Hepatocyte (in vitro differentiated cells): ENCODE measurements at regions not wholly inside any gene's neighbourhood (a gene's known extent, or its start where the extent isn't known, plus 50 kb on each side); places are given as distances from the start of the nearest gene placed in this dataset.

Source experiments
- DNase-seq: peaks from one replicate; pipeline ENCODE4 v3.0.0-alpha.2; 2016; ENCODE audit warnings: low spot score
- H2AFZ ChIP-seq: fragments of 200-600 bp; sonication (generic); 2 replicates; pipeline ENCODE4 v1.6.0; 2016; ENCODE audit warnings: antibody characterized with exemption, mild to moderate bottlenecking
- H3K27ac ChIP-seq: fragments of 200-600 bp; sonication (generic); 2 replicates; pipeline ENCODE4 v1.5.1; 2016; ENCODE audit warnings: mild to moderate bottlenecking
- H3K27me3 ChIP-seq: fragments of 200-600 bp; sonication (generic); 2 replicates; pipeline ENCODE4 v1.6.1; 2016
- H3K36me3 ChIP-seq: fragments of 200-600 bp; sonication (generic); replicated peaks from 2 replicates; pipeline ENCODE4 v1.5.1; 2016; ENCODE audit warnings: low read depth; ENCODE audit not compliant: insufficient read depth
- H3K4me1 ChIP-seq: fragments of 200-600 bp; sonication (generic); 2 replicates; pipeline ENCODE4 v1.5.1; 2016; ENCODE audit warnings: mild to moderate bottlenecking, moderate library complexity; ENCODE audit not compliant: insufficient read depth
- H3K4me2 ChIP-seq: fragments of 200-600 bp; sonication (generic); 2 replicates; pipeline ENCODE4 v1.6.0; 2016
- H3K4me3 ChIP-seq: fragments of 200-600 bp; sonication (generic); 2 replicates; pipeline ENCODE4 v1.5.1; 2016; ENCODE audit warnings: mild to moderate bottlenecking
- H3K79me2 ChIP-seq: fragments of 200-600 bp; sonication (generic); 2 replicates; pipeline ENCODE4 v1.6.0; 2017; ENCODE audit warnings: mild to moderate bottlenecking
- H3K9me2 ChIP-seq: fragments of 200-600 bp; sonication (generic); replicated peaks from 2 replicates; pipeline ENCODE4 v1.6.0; 2017; ENCODE audit warnings: mild to moderate bottlenecking; ENCODE audit not compliant: insufficient read depth
- H3K9me3 ChIP-seq: fragments of 200-600 bp; sonication (generic); 2 replicates; pipeline ENCODE4 v1.5.1; 2016; ENCODE audit warnings: low read depth, mild to moderate bottlenecking
- H4K20me1 ChIP-seq: fragments of 200-600 bp; sonication (generic); 2 replicates; pipeline ENCODE4 v1.6.0; 2016; ENCODE audit warnings: mild to moderate bottlenecking; ENCODE audit not compliant: insufficient read depth, poor library complexity, severe bottlenecking
- EZH2 ChIP-seq: fragments of 200-600 bp; sonication (generic); IDR thresholded peaks from 2 replicates; pipeline ENCODE4 v1.6.1; 2016; ENCODE audit warnings: antibody characterized with exemption, mild to moderate bottlenecking, borderline replicate concordance
- EZH2phosphoT487 ChIP-seq: fragments of 200-600 bp; sonication (generic); IDR thresholded peaks from one replicate; pipeline ENCODE4 v1.6.1; 2018; ENCODE audit warnings: antibody characterized with exemption, mild to moderate bottlenecking, low read depth, moderate library complexity; ENCODE audit not compliant: unreplicated experiment, severe bottlenecking
- WGBS: methylation state at CpG from one replicate; pipeline ENCODE4 v1.1.6; 2016; ENCODE audit warnings: low lambda C conversion rate; ENCODE audit errors: missing lambda C conversion rate; 5-methylcytosine and 5-hydroxymethylcytosine counted together
- TF ChIP-seq, protein P1 (sequence below): fragments of 200-600 bp; sonication (generic); IDR thresholded peaks from 2 replicates; pipeline ENCODE4 v1.5.1; 2016; ENCODE audit warnings: antibody characterized with exemption, mild to moderate bottlenecking; ENCODE audit not compliant: poor library complexity

DNA sequence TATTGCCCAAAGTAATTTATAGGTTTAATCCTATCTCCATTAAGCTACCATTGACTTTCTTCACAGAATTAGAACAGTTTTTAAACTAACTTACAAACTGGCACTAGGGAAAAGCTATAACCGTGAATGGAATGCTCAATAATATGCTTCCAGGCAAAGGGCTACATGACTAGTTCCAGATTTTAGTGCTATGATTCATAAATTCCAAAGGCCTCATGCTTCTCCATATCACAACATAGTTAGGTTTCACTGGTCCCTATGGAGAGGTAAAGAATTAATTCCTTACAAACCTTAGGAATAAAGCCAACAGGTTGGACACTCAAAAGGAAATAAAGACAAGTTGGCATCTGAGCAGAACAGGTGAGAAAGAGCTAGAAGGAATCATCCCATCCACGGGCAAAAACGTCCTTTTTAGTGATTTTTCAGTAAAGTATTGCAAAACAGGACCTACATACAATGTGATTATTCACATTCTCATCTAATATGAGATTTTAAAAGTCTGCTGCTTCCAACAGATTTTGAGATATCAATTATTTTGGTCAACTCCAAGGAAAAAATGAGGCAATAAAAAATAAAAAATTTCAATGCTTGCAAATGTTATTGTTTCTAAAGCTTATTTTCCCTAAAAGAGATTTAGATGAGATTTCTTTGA is 97.0 kb upstream of the TARS1 start:
- H3K27ac ChIP-seq, result peak overlapping the region; percentile 28
- no peaks in the 10 kb centered on the region for H3K9me2 ChIP-seq
- no peaks in the 10 kb centered on the region for H3K4me1 ChIP-seq
- 65% methylated on average over 3 of the region's 3 CpGs for WGBS
- DNase-seq, result no peak
- no peak overlapping the region for H3K4me2 ChIP-seq
- TF ChIP-seq EZH2phosphoT487 (no peak), EZH2 (no peak)
- TF ChIP-seq, protein P1, sequence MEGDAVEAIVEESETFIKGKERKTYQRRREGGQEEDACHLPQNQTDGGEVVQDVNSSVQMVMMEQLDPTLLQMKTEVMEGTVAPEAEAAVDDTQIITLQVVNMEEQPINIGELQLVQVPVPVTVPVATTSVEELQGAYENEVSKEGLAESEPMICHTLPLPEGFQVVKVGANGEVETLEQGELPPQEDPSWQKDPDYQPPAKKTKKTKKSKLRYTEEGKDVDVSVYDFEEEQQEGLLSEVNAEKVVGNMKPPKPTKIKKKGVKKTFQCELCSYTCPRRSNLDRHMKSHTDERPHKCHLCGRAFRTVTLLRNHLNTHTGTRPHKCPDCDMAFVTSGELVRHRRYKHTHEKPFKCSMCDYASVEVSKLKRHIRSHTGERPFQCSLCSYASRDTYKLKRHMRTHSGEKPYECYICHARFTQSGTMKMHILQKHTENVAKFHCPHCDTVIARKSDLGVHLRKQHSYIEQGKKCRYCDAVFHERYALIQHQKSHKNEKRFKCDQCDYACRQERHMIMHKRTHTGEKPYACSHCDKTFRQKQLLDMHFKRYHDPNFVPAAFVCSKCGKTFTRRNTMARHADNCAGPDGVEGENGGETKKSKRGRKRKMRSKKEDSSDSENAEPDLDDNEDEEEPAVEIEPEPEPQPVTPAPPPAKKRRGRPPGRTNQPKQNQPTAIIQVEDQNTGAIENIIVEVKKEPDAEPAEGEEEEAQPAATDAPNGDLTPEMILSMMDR, result no peak
- no peak overlapping the region for H3K4me3 ChIP-seq
- no peaks in the 10 kb centered on the region for H3K79me2 ChIP-seq
- H3K27me3 ChIP-seq, result no peaks in the 10 kb centered on the region
- H4K20me1 ChIP-seq, result no peaks in the 10 kb centered on the region
- H3K36me3 ChIP-seq, result no peaks in the 10 kb centered on the region
- H3K9me3 ChIP-seq, result no peaks in the 10 kb centered on the region
- H2AFZ ChIP-seq, result no peak overlapping the region

DNA sequence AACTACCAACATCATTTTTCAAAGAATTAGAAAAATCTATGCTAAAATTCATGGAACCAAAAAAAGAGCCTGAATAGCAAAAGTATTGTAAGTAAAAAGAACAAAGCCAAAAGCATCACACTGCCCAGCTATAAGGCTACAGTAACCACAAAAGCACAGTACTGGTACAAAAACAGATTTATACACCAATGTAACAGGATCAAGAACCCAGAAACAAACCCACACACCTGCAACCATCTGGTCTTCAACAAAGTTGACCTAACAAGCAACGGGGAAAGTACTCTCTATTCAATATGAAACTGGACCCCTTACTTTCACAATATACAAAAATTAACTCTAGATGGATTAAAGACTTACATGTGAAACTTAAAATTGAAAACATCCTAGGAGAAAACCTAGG is 94.2 kb upstream of the TARS1 start:
- H3K4me2 ChIP-seq, result no peak overlapping the region
- H3K36me3 ChIP-seq, result no peaks in the 10 kb centered on the region
- no peaks in the 10 kb centered on the region for H3K79me2 ChIP-seq
- no peaks in the 10 kb centered on the region for H3K27me3 ChIP-seq
- no peak overlapping the region for H2AFZ ChIP-seq
- H3K4me3 ChIP-seq, result no peak overlapping the region
- no peaks in the 10 kb centered on the region for H4K20me1 ChIP-seq
- H3K4me1 ChIP-seq, result no peaks in the 10 kb centered on the region
- H3K9me2 ChIP-seq, result no peaks in the 10 kb centered on the region
- H3K9me3 ChIP-seq, result no peaks in the 10 kb centered on the region
- TF ChIP-seq EZH2, result no peak
- TF ChIP-seq EZH2phosphoT487, result no peak
- TF ChIP-seq, protein P1, result no peak
- DNase-seq, result no peak
- no peak overlapping the region for H3K27ac ChIP-seq
- WGBS, result 69% methylated on average over 1 of the region's 1 CpG

DNA sequence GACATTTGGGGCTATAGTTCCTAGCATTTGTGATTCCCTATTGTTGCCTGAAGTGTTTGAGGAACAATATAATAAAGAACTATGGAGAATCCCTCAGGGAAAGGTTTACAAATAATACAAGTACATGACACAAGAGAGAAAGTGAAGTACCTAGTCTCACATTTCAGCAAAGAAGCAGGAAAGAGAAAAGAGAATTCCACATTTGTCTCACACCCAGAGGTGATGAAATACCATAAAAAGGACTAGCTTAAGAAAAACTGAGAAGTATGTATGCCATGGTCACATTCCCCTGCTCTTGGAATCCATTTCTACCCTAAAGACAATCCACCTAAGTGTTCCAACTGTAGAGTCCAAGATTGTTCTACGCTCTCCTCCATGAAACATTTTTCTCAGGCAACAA is 79.0 kb upstream of the TARS1 start:
- DNase-seq, result no peak
- TF ChIP-seq EZH2 (no peak), EZH2phosphoT487 (no peak)
- TF ChIP-seq, protein P1, result no peak
- Histone ChIP-seq H3K4me2 (no peak overlapping the region), H3K36me3 (no peaks in the 10 kb centered on the region), H3K9me3 (no peaks in the 10 kb centered on the region), H3K4me1 (no peaks in the 10 kb centered on the region), H4K20me1 (no peaks in the 10 kb centered on the region), H2AFZ (no peak overlapping the region), H3K9me2 (no peaks in the 10 kb centered on the region), H3K27me3 (no peaks in the 10 kb centered on the region), H3K79me2 (no peaks in the 10 kb centered on the region), H3K27ac (no peak overlapping the region), H3K4me3 (no peak overlapping the region)
- 100% methylated on average over 1 of the region's 1 CpG for WGBS

DNA sequence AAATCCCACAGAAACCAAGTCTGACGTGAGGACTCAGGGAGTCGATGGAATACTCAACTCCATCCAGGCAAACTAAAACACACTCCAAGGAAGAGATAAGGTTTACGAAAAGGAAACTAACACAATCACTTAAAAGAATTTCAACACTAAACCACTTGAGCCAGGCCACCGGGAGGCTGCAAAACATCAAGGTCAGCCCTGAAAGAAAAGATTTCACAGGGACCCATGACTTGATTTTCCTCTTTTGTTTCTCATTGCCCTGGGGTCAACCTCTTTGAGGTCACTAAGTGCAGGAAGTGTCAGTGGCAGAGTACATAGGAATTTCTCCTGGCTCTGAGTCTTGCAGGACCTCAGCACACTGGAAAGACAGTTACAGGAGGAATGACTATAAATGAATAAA is 77.8 kb upstream of the TARS1 start:
- WGBS, result 12% methylated on average over 4 of the region's 4 CpGs
- no peak for DNase-seq

More for the DNA sequence above, 77.8 kb upstream of the TARS1 start:
- no peaks in the 10 kb centered on the region for H3K27me3 ChIP-seq
- H3K9me2 ChIP-seq, result no peaks in the 10 kb centered on the region
- no peaks in the 10 kb centered on the region for H3K4me1 ChIP-seq
- TF ChIP-seq EZH2, result no peak
- TF ChIP-seq, protein P1, result no peak
- no peak for TF ChIP-seq EZH2phosphoT487
- no peaks in the 10 kb centered on the region for H3K9me3 ChIP-seq
- no peaks in the 10 kb centered on the region for H3K36me3 ChIP-seq
- H4K20me1 ChIP-seq, result no peaks in the 10 kb centered on the region
- H3K79me2 ChIP-seq, result no peaks in the 10 kb centered on the region
- H3K27ac ChIP-seq, result peak overlapping the region; percentile 30
- H3K4me3 ChIP-seq, result no peak overlapping the region
- H3K4me2 ChIP-seq, result peak overlapping the region; percentile 20
- no peak overlapping the region for H2AFZ ChIP-seq
